ENCODE measurements at regions not wholly inside any gene's neighbourhood (a gene's known extent, or its start where the extent isn't known, plus 50 kb on each side); places are given as distances from the start of the nearest gene placed in this dataset.

- H3K27ac ChIP-seq (ENCODE audit: low read depth, low read length, poor library complexity, severe bottlenecking) = no peak overlapping the region
- no TSS peak for BruUV-seq (replicated peaks)
- H3K9me3 ChIP-seq (ENCODE audit: low read depth, low read length, poor library complexity, severe bottlenecking) = no peaks in the 10 kb centered on the region
- CTCF ChIA-PET = no interaction called here
- H3K36me3 ChIP-seq (ENCODE audit: insufficient read depth, low read length, poor library complexity, severe bottlenecking) = no peaks in the 10 kb centered on the region
- POLR2A ChIA-PET (ENCODE audit: low non-redundant PET) = no interaction called here
- TF ChIP-seq CTCF (conservative IDR thresholded peaks at IDR 0.05; ENCODE audit: low read depth, low read length) (no peak), EZH2 (IDR thresholded peaks at IDR 0.05; ENCODE audit: borderline replicate concordance, low read depth, low read length, poor library complexity, severe bottlenecking) (no peak)
- DNase-seq (ENCODE audit: low spot score) = no peak
- intact Hi-C loops (cut with micrococcal nuclease; ENCODE audit: unreplicated experiment) = no loop called here
- no peak overlapping the region for H3K4me3 ChIP-seq (ENCODE audit: low read depth, low read length, poor library complexity, severe bottlenecking)
- H3K27me3 ChIP-seq (replicated peaks; ENCODE audit: insufficient read depth, low read depth, low read length, poor library complexity) = no peaks in the 10 kb centered on the region
- peaks cover 40% of the 10 kb centered on the region for H3K4me1 ChIP-seq (ENCODE audit: insufficient read depth, low read length, poor library complexity, severe bottlenecking)
These were observed 71.6 kb downstream of the XCL2 start for GRCh38 chr1:168472223-168472622.

- Histone ChIP-seq H3K27ac (ENCODE audit: low read depth, low read length, poor library complexity, severe bottlenecking) (peak overlapping the region; percentile 66), H3K36me3 (ENCODE audit: insufficient read depth, low read length, poor library complexity, severe bottlenecking) (no peaks in the 10 kb centered on the region), H3K4me1 (ENCODE audit: insufficient read depth, low read length, poor library complexity, severe bottlenecking) (peaks cover 52% of the 10 kb centered on the region), H3K9me3 (ENCODE audit: low read depth, low read length, poor library complexity, severe bottlenecking) (no peaks in the 10 kb centered on the region), H3K4me3 (ENCODE audit: low read depth, low read length, poor library complexity, severe bottlenecking) (no peak overlapping the region), H3K27me3 (replicated peaks; ENCODE audit: insufficient read depth, low read depth, low read length, poor library complexity) (no peaks in the 10 kb centered on the region)
- BruUV-seq (replicated peaks) = no TSS peak
- ChIA-PET CTCF (no interaction called here), POLR2A (ENCODE audit: low non-redundant PET) (no interaction called here)
- DNase-seq (ENCODE audit: low spot score) = peak; percentile 85
- intact Hi-C loops (cut with micrococcal nuclease; ENCODE audit: unreplicated experiment) = no loop called here
- TF ChIP-seq EZH2 (IDR thresholded peaks at IDR 0.05; ENCODE audit: borderline replicate concordance, low read depth, low read length, poor library complexity, severe bottlenecking) (no peak), CTCF (conservative IDR thresholded peaks at IDR 0.05; ENCODE audit: low read depth, low read length) (no peak)
These were observed 72.8 kb downstream of the XCL2 start for GRCh38 chr1:168470901-168471431.

GRCh38 chr1:168469690-168470089 lies 74.1 kb downstream of the XCL2 start:
- Histone ChIP-seq H3K9me3 (ENCODE audit: low read depth, low read length, poor library complexity, severe bottlenecking) (no peaks in the 10 kb centered on the region), H3K4me1 (ENCODE audit: insufficient read depth, low read length, poor library complexity, severe bottlenecking) (peaks cover 56% of the 10 kb centered on the region), H3K27ac (ENCODE audit: low read depth, low read length, poor library complexity, severe bottlenecking) (peak overlapping the region; percentile 66), H3K27me3 (replicated peaks; ENCODE audit: insufficient read depth, low read depth, low read length, poor library complexity) (no peaks in the 10 kb centered on the region), H3K4me3 (ENCODE audit: low read depth, low read length, poor library complexity, severe bottlenecking) (no peak overlapping the region), H3K36me3 (ENCODE audit: insufficient read depth, low read length, poor library complexity, severe bottlenecking) (no peaks in the 10 kb centered on the region)
- intact Hi-C loops (cut with micrococcal nuclease; ENCODE audit: unreplicated experiment) = no loop called here
- ChIA-PET CTCF (interaction anchor here (0.6 kb wide), 1 partner anchor 753 kb away, joined by 3 read pairs; no protein-coding TSS in a partner anchor), POLR2A (ENCODE audit: low non-redundant PET) (no interaction called here)
- peak; percentile 93 for DNase-seq (ENCODE audit: low spot score)
- BruUV-seq (replicated peaks) = no TSS peak
- TF ChIP-seq EZH2 (IDR thresholded peaks at IDR 0.05; ENCODE audit: borderline replicate concordance, low read depth, low read length, poor library complexity, severe bottlenecking) = no peak
- TF ChIP-seq CTCF (conservative IDR thresholded peaks at IDR 0.05; ENCODE audit: low read depth, low read length) = no peak

Data from A673 (cell line).